ENCODE measurements at regions not wholly inside any gene's neighbourhood (a gene's known extent, or its start where the extent isn't known, plus 50 kb on each side); places are given as distances from the start of the nearest gene placed in this dataset.

DNA sequence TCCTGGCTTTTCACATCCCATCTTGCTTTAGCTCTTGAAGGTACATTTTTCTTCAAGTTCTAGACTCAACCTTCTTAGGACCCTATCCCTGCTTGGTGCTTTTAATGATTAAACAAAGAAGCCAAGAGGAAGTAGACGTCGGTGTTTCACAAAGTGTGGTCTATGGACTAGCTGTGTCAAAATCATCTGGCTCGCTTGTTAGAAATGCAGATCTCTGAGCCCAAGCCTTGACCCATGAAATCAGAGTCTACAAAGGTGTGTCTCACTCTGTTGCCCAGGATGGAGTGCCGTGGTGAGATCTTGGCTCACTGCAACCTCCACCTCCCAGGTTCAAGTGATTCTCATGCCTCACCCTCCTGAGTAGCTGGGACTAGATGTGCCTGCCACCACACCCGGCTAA is 295.5 kb upstream of the KAZN start:
- H3K4me3 ChIP-seq = no peak overlapping the region
- no peak for FAIRE-seq
- no peak overlapping the region for H3K4me2 ChIP-seq
- H3K9me3 ChIP-seq = no peaks in the 10 kb centered on the region
- ChIA-PET POLR2A (no interaction called here), CTCF (no interaction called here)
- TF ChIP-seq, protein P1, sequence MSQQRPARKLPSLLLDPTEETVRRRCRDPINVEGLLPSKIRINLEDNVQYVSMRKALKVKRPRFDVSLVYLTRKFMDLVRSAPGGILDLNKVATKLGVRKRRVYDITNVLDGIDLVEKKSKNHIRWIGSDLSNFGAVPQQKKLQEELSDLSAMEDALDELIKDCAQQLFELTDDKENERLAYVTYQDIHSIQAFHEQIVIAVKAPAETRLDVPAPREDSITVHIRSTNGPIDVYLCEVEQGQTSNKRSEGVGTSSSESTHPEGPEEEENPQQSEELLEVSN (IDR thresholded peaks at IDR 0.05; ENCODE audit: borderline replicate concordance, low read depth) = no peak
- TF ChIP-seq PHF8 (IDR thresholded peaks at IDR 0.05; ENCODE audit: borderline replicate concordance, low read depth) = no peak
- no peak for TF ChIP-seq GATA3 (IDR thresholded peaks at IDR 0.05; ENCODE audit: borderline replicate concordance)
- TF ChIP-seq, protein P2, sequence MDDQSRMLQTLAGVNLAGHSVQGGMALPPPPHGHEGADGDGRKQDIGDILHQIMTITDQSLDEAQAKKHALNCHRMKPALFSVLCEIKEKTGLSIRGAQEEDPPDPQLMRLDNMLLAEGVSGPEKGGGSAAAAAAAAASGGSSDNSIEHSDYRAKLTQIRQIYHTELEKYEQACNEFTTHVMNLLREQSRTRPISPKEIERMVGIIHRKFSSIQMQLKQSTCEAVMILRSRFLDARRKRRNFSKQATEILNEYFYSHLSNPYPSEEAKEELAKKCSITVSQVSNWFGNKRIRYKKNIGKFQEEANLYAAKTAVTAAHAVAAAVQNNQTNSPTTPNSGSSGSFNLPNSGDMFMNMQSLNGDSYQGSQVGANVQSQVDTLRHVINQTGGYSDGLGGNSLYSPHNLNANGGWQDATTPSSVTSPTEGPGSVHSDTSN (IDR thresholded peaks at IDR 0.05) = no peak
- TF ChIP-seq MAZ (IDR thresholded peaks at IDR 0.05; ENCODE audit: borderline replicate concordance, low read depth, low read length) = no peak
- TF ChIP-seq, protein P3, sequence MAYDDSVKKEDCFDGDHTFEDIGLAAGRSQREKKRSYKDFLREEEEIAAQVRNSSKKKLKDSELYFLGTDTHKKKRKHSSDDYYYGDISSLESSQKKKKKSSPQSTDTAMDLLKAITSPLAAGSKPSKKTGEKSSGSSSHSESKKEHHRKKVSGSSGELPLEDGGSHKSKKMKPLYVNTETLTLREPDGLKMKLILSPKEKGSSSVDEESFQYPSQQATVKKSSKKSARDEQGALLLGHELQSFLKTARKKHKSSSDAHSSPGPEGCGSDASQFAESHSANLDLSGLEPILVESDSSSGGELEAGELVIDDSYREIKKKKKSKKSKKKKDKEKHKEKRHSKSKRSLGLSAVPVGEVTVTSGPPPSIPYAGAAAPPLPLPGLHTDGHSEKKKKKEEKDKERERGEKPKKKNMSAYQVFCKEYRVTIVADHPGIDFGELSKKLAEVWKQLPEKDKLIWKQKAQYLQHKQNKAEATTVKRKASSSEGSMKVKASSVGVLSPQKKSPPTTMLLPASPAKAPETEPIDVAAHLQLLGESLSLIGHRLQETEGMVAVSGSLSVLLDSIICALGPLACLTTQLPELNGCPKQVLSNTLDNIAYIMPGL (CRISPR knock-in tag; IDR thresholded peaks at IDR 0.05; ENCODE audit: borderline replicate concordance) = no peak
- no peak for TF ChIP-seq FOSL2 (IDR thresholded peaks at IDR 0.05)
- TF ChIP-seq FOSL2 (CRISPR knock-in tag; IDR thresholded peaks at IDR 0.05) = no peak
- no peak for TF ChIP-seq TFCP2L1 (CRISPR knock-in tag; IDR thresholded peaks at IDR 0.05)
- TF ChIP-seq, protein P4, sequence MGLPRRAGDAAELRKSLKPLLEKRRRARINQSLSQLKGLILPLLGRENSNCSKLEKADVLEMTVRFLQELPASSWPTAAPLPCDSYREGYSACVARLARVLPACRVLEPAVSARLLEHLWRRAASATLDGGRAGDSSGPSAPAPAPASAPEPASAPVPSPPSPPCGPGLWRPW (IDR thresholded peaks at IDR 0.05) = no peak
- TF ChIP-seq POLR2A (IDR thresholded peaks at IDR 0.05; ENCODE audit: low read length) = no peak
- no peak for TF ChIP-seq ESRRA (IDR thresholded peaks at IDR 0.05; ENCODE audit: borderline replicate concordance, low read length)
- no peak for TF ChIP-seq TP53 (CRISPR knock-in tag; IDR thresholded peaks at IDR 0.05)
- TF ChIP-seq EHMT2 (IDR thresholded peaks at IDR 0.05; ENCODE audit: low read depth) = no peak
- no peak for TF ChIP-seq CHD2 (IDR thresholded peaks at IDR 0.05; ENCODE audit: low read length, partially characterized antibody)
- TF ChIP-seq RAD21 (conservative IDR thresholded peaks at IDR 0.05 in 1 of 2, IDR thresholded peaks at IDR 0.05 in 1 of 2) = no peak
- TF ChIP-seq RFX5 (IDR thresholded peaks at IDR 0.05) = no peak
- TF ChIP-seq HOXB5 (CRISPR knock-in tag; IDR thresholded peaks at IDR 0.05) = no peak
- no peak for TF ChIP-seq KDM1A (IDR thresholded peaks at IDR 0.05; ENCODE audit: low read depth)
- no peak for TF ChIP-seq CHD4 (IDR thresholded peaks at IDR 0.05; ENCODE audit: borderline replicate concordance)
- no peak for TF ChIP-seq CBX2 (IDR thresholded peaks at IDR 0.05; ENCODE audit: borderline replicate concordance, low read depth)
- WGBS (ENCODE audit: missing lambda C conversion rate) = 0% methylated on average over 5 of the region's 5 CpGs
- H3K4me1 ChIP-seq = no peaks in the 10 kb centered on the region
- H3K27ac ChIP-seq = no peak overlapping the region
- no peak for DNase-seq (ENCODE audit: low read depth in 1 of 2, low spot score in 1 of 2)
- ATAC-seq = no peak

DNA sequence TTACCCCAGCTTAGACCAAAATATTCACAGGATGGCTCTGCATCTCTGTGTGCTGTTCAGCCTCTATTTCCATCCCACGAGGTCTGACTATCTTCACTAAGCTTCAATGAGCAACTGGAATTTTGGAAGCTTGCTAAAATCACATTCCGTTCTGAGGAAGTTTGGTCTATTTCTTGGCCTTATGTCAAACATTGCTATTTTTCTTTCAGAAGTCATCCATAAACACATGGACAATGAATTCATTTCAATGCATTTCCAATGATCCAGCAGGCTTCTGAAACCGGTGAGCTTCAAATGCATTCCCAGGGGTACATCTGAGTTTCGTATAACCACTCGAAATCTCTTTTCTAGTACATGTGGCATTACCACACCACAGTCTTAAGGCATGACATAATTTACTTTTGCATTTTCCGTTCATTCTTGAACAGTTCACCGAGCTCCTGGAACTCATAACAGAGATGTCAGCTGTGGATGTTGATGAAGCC is 294.1 kb upstream of the KAZN start:
- ChIA-PET POLR2A (no interaction called here), CTCF (no interaction called here)
- TF ChIP-seq NR3C1 (IDR thresholded peaks at IDR 0.05) = no peak
- TF ChIP-seq NPAS2 (CRISPR knock-in tag; IDR thresholded peaks at IDR 0.05; ENCODE audit: borderline replicate concordance) = no peak
- Histone ChIP-seq H3K27ac (no peak overlapping the region), H3K4me2 (no peak overlapping the region), H3K9me3 (no peaks in the 10 kb centered on the region), H3K4me3 (no peak overlapping the region), H3K4me1 (no peaks in the 10 kb centered on the region)
- no peak for DNase-seq (ENCODE audit: low read depth in 1 of 2, low spot score in 1 of 2)
- under 1% methylated on average over 7 of the region's 7 CpGs for WGBS (ENCODE audit: missing lambda C conversion rate)
- FAIRE-seq = no peak
- ATAC-seq = no peak
